Activated B cell treated with CpG ODN at 0.5 μM for 24 hours (primary cell): ENCODE measurements at regions not wholly inside any gene's neighbourhood (a gene's known extent, or its start where the extent isn't known, plus 50 kb on each side); places are given as distances from the start of the nearest gene placed in this dataset.
"Not testable (repeated sequence)": the region's sequence is repeated elsewhere in the genome, so short reads cannot be mapped to it uniquely, and the experiment has no call there.

Source experiments
- ATAC-seq: fragments of 200-7000 bp; cut with Tn5 transposase; one replicate; pipeline ENCODE4 v1.10.0; 2021; ENCODE audit warnings: low read depth, mild to moderate bottlenecking, moderate library complexity
- CTCF ChIA-PET: fragments of 350-600 bp; sonication (Branson Sonifier 250); formaldehyde crosslinking; loops from one replicate; lab custom pipeline; 2021; ENCODE audit warnings: antibody characterized with exemption; lab: Charles Lee
- POLR2A ChIA-PET: fragments of 350-600 bp; sonication (Branson Sonifier 250); formaldehyde crosslinking; loops from one replicate; lab custom pipeline; 2021; ENCODE audit warnings: antibody characterized with exemption; lab: Charles Lee
- DNase-seq: peaks from one replicate; pipeline ENCODE4 v3.0.0; 2022
- H3K27ac Mint-ChIP-seq: one replicate; pipeline ENCODE4 v1.8.0; 2020; ENCODE audit warnings: mixed read lengths
- H3K27me3 Mint-ChIP-seq: one replicate; pipeline ENCODE4 v1.8.0; 2021; ENCODE audit warnings: mixed read lengths
- H3K36me3 Mint-ChIP-seq: one replicate; pipeline ENCODE4 v1.8.0; 2021; ENCODE audit warnings: low read depth, mixed read lengths
- H3K4me1 Mint-ChIP-seq: one replicate; pipeline ENCODE4 v1.8.0; 2021; ENCODE audit warnings: mixed read lengths
- H3K4me3 Mint-ChIP-seq: one replicate; pipeline ENCODE4 v1.8.0; 2020; ENCODE audit warnings: mild to moderate bottlenecking, mixed read lengths
- H3K9me3 Mint-ChIP-seq: one replicate; pipeline ENCODE4 v1.8.0; 2020; ENCODE audit warnings: mixed read lengths
- CTCF ChIP-seq: fragments of 200-600 bp; IDR thresholded peaks from one replicate; pipeline ENCODE4 v1.8.0; 2022; ENCODE audit warnings: antibody characterized with exemption, mild to moderate bottlenecking
- intact Hi-C: fragments of 100-400 bp; cut with micrococcal nuclease; formaldehyde crosslinking; loops from one replicate; pipeline ENCODE4 v1.15.1; 2024

DNA sequence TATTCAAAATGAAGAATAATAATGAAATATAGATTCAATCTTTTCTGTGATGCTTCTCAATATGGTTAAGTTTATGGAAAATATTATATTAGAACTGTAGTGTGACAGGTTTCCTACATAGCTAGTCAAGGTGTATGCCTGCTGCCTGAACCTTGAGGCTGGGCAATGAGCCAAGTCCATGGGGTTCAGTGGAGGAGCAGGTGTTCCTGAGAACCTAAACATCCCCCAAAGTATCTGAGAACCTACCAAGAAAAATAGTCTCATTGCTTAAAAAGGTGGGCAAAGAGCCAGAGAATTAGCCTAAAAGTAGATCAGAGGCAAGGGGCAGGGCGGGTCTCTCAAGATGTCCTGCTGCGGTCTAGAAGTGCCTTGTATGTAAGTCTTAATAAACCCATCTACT is 185.9 kb upstream of the SPHKAP start:
- no peak for DNase-seq
- intact Hi-C loops = no loop called here
- POLR2A ChIA-PET = no interaction called here
- Mint-ChIP-seq H3K27me3 (no peaks in the 10 kb centered on the region), H3K4me1 (no peaks in the 10 kb centered on the region), H3K9me3 (peaks cover 4% of the 10 kb centered on the region), H3K36me3 (no peaks in the 10 kb centered on the region), H3K4me3 (no peak overlapping the region), H3K27ac (no peak overlapping the region)
- CTCF ChIA-PET = no interaction called here
- no peak for TF ChIP-seq CTCF
- ATAC-seq = no peak

- H3K4me3 Mint-ChIP-seq = no peak overlapping the region
- H3K4me1 Mint-ChIP-seq = no peaks in the 10 kb centered on the region
- intact Hi-C loops = no loop called here
- no peak for TF ChIP-seq CTCF
- H3K27me3 Mint-ChIP-seq = no peaks in the 10 kb centered on the region
- no peak for DNase-seq
- H3K9me3 Mint-ChIP-seq = peaks cover 2% of the 10 kb centered on the region
- H3K36me3 Mint-ChIP-seq = no peaks in the 10 kb centered on the region
- no peak for ATAC-seq
- H3K27ac Mint-ChIP-seq = no peak overlapping the region
- ChIA-PET CTCF (no interaction called here), POLR2A (no interaction called here)
Observed at GRCh38 chr2:228359473-228359872, 178.0 kb upstream of the SPHKAP start.

- Mint-ChIP-seq H3K27ac (no peak overlapping the region), H3K27me3 (no peaks in the 10 kb centered on the region), H3K4me3 (no peak overlapping the region), H3K9me3 (no peaks in the 10 kb centered on the region), H3K4me1 (no peaks in the 10 kb centered on the region), H3K36me3 (no peaks in the 10 kb centered on the region)
- ChIA-PET CTCF (no interaction called here), POLR2A (no interaction called here)
- DNase-seq (no peak), ATAC-seq (no peak)
- intact Hi-C loops = no loop called here
- no peak for TF ChIP-seq CTCF
Observed at GRCh38 chr2:228355897-228356296, 174.4 kb upstream of the SPHKAP start.

DNA sequence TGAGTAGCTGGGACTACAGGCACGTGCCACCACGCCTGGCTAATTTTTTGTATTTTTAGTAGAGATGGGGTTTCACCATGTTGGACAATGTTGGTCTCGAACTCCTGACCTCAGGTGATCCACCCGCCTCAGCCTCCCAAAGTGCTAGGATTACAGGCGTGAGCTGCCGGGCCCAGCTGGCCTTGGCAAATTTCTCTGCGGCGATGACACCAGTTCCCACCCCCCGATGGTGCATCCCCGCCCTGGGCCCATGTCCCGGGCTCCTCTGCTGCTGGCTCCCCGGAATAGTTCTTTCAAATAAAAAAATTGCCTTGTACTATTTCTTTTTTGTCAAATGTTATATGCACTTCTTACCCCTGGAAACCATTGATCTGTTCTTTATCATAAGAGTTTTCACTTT is 171.5 kb upstream of the SPHKAP start:
- H3K9me3 Mint-ChIP-seq, H3K4me3 Mint-ChIP-seq, DNase-seq, intact Hi-C loops, H3K27ac Mint-ChIP-seq, ATAC-seq, H3K27me3 Mint-ChIP-seq, H3K36me3 Mint-ChIP-seq, CTCF ChIA-PET, H3K4me1 Mint-ChIP-seq, POLR2A ChIA-PET: not testable (repeated sequence)

DNA sequence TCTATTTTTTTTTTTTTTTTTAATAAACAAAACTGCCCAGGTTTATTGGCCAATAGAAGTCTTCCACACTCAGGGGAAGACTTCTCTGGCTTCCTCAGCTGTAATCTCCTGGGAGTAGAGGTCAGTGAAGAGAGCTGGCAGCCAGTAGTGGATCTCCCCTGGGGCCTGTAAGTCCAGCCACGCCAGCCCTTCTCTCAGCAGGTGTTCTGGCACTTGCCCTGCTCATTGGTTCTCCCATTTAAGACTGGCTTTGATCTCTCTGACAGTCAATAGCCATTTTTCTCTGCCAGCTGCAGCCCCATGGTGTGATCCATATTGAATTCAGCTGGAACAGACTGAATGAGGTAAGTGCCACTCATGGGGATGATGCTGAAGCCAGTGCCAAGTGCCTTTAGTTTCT is 170.6 kb upstream of the SPHKAP start:
- ATAC-seq = no peak
- Mint-ChIP-seq H3K36me3 (no peaks in the 10 kb centered on the region), H3K27ac (no peak overlapping the region), H3K4me1 (no peaks in the 10 kb centered on the region), H3K4me3 (no peak overlapping the region), H3K9me3 (no peaks in the 10 kb centered on the region), H3K27me3 (no peaks in the 10 kb centered on the region)
- TF ChIP-seq CTCF = no peak
- CTCF ChIA-PET = no interaction called here
- DNase-seq = no peak
- POLR2A ChIA-PET = no interaction called here
- intact Hi-C loops = no loop called here

GRCh38 chr2:228348516-228349064 is 167.1 kb upstream of the SPHKAP start:
- DNase-seq (no peak), ATAC-seq (no peak)
- no peak for TF ChIP-seq CTCF
- no peaks in the 10 kb centered on the region for H3K4me1 Mint-ChIP-seq
- intact Hi-C loops = no loop called here
- H3K27me3 Mint-ChIP-seq = no peaks in the 10 kb centered on the region
- no peaks in the 10 kb centered on the region for H3K36me3 Mint-ChIP-seq
- no peak overlapping the region for H3K27ac Mint-ChIP-seq
- no peak overlapping the region for H3K4me3 Mint-ChIP-seq
- peaks cover 2% of the 10 kb centered on the region for H3K9me3 Mint-ChIP-seq
- CTCF ChIA-PET = no interaction called here
- POLR2A ChIA-PET = no interaction called here
